ENCODE measurements at regions not wholly inside any gene's neighbourhood (a gene's known extent, or its start where the extent isn't known, plus 50 kb on each side); places are given as distances from the start of the nearest gene placed in this dataset.

GRCh38 chr22:49721211-49721763 lies 106.4 kb downstream of the BRD1 start:
- ATAC-seq (no peak), DNase-seq (ENCODE audit: missing footprints) (no peak)
- intact Hi-C loops (cut with DNase I) = no loop called here

- no peak for DNase-seq (ENCODE audit: missing footprints)
- intact Hi-C loops (cut with DNase I) = no loop called here
- no peak for ATAC-seq
Observed at GRCh38 chr22:49720279-49720959, 107.3 kb downstream of the BRD1 start.

GRCh38 chr22:49719046-49719445 lies 108.6 kb downstream of the BRD1 start:
- intact Hi-C loops (cut with DNase I) = no loop called here

GRCh38 chr22:49718396-49718795 lies 109.3 kb downstream of the BRD1 start:
- no peak for DNase-seq (ENCODE audit: missing footprints)
- no peak for ATAC-seq
- intact Hi-C loops (cut with DNase I) = no loop called here

More at GRCh38 chr22:49719046-49719445, 108.6 kb downstream of the BRD1 start:
- ATAC-seq (no peak), DNase-seq (ENCODE audit: missing footprints) (no peak)

- intact Hi-C loops (cut with DNase I) = no loop called here
- no peak for ATAC-seq
- DNase-seq (ENCODE audit: missing footprints) = no peak
Observed at GRCh38 chr22:49717322-49717919, 110.3 kb downstream of the BRD1 start.

- DNase-seq (ENCODE audit: missing footprints) = no peak
- intact Hi-C loops (cut with DNase I) = no loop called here
- ATAC-seq = no peak
Observed at GRCh38 chr22:49716441-49716840, 111.2 kb downstream of the BRD1 start.

GRCh38 chr22:49715450-49715849 lies 112.2 kb downstream of the BRD1 start:
- DNase-seq (ENCODE audit: missing footprints) = no peak
- intact Hi-C loops (cut with DNase I) = no loop called here
- no peak for ATAC-seq

- ATAC-seq = no peak
- intact Hi-C loops (cut with DNase I) = no loop called here
- no peak for DNase-seq (ENCODE audit: missing footprints)
Observed at GRCh38 chr22:49713003-49713402, 114.7 kb downstream of the BRD1 start.

- DNase-seq (ENCODE audit: missing footprints) = no peak
- ATAC-seq = no peak
- intact Hi-C loops (cut with DNase I) = no loop called here
Observed at GRCh38 chr22:49712195-49712791, 115.4 kb downstream of the BRD1 start.

- DNase-seq (ENCODE audit: missing footprints) = no peak
- intact Hi-C loops (cut with DNase I) = no loop called here
- ATAC-seq = no peak
Observed at GRCh38 chr22:49710746-49711145, 116.9 kb downstream of the BRD1 start.

GRCh38 chr22:49709464-49709863 lies 118.2 kb downstream of the BRD1 start:
- intact Hi-C loops (cut with DNase I) = loop anchor here (10.0 kb wide), 1 partner anchor 375 kb away; no protein-coding TSS in a partner anchor
- no peak for DNase-seq (ENCODE audit: missing footprints)

GRCh38 chr22:49705972-49706352 lies 121.7 kb downstream of the BRD1 start:
- ATAC-seq (no peak), DNase-seq (ENCODE audit: missing footprints) (no peak)
- intact Hi-C loops (cut with DNase I) = loop anchor here (10.0 kb wide), 1 partner anchor 371 kb away; no protein-coding TSS in a partner anchor

More at GRCh38 chr22:49709464-49709863, 118.2 kb downstream of the BRD1 start:
- no peak for ATAC-seq

GRCh38 chr22:49705216-49705971 lies 122.3 kb downstream of the BRD1 start:
- ATAC-seq (no peak), DNase-seq (ENCODE audit: missing footprints) (no peak)
- intact Hi-C loops (cut with DNase I) = loop anchor here (10.0 kb wide), 1 partner anchor 371 kb away; no protein-coding TSS in a partner anchor

- ATAC-seq = no peak
- no peak for DNase-seq (ENCODE audit: missing footprints)
- intact Hi-C loops (cut with DNase I) = loop anchor here (10.0 kb wide), 1 partner anchor 370 kb away; no protein-coding TSS in a partner anchor
Observed at GRCh38 chr22:49704345-49705215, 123.1 kb downstream of the BRD1 start.

GRCh38 chr22:49703990-49704344 lies 123.7 kb downstream of the BRD1 start:
- ATAC-seq (no peak), DNase-seq (ENCODE audit: missing footprints) (no peak)
- intact Hi-C loops (cut with DNase I) = loop anchor here (10.0 kb wide), 1 partner anchor 369 kb away; no protein-coding TSS in a partner anchor

GRCh38 chr22:49703505-49703904 lies 124.2 kb downstream of the BRD1 start:
- no peak for DNase-seq (ENCODE audit: missing footprints)
- no peak for ATAC-seq
- intact Hi-C loops (cut with DNase I) = loop anchor here (10.0 kb wide), 1 partner anchor 369 kb away; no protein-coding TSS in a partner anchor

GRCh38 chr22:49702068-49702397 lies 125.6 kb downstream of the BRD1 start:
- no peak for DNase-seq (ENCODE audit: missing footprints)
- intact Hi-C loops (cut with DNase I) = loop anchor here (10.0 kb wide), 1 partner anchor 367 kb away; no protein-coding TSS in a partner anchor
- no peak for ATAC-seq

All from Right ventricle myocardium inferior (tissue), 1 donor.